GM12878 (cell line): ENCODE measurements at regions not wholly inside any gene's neighbourhood (a gene's known extent, or its start where the extent isn't known, plus 50 kb on each side); places are given as distances from the start of the nearest gene placed in this dataset.

Experiments
- ATAC-seq: fragments of 200-7000 bp; cut with Tn5 transposase; 3 replicates; pipeline ENCODE4 v1.9.1; 2020; ENCODE audit warnings: mild to moderate bottlenecking, moderate library complexity
- BruUV-seq: library from RNA; stranded (reverse); fragments of 400-500 nt; replicated peaks from 2 replicates; lab custom pipeline; 2021; lab: Mats Ljungman, UMichigan
- CTCF ChIA-PET: fragments of 300-600 bp; sonication (Branson Sonifier 250); formaldehyde crosslinking; extraction: SDS; loops from one replicate; lab custom pipeline; 2021; ENCODE audit warnings: inconsistent platforms; lab: Yijun Ruan, JAX
- POLR2A ChIA-PET: fragments of 350-600 bp; formaldehyde crosslinking; extraction: SDS; loops from one replicate; lab custom pipeline; 2021; ENCODE audit warnings: inconsistent platforms; lab: Charles Lee
- RAD21 ChIA-PET: fragments of 300-600 bp; sonication (Branson Sonifier 250); formaldehyde crosslinking; loops from one replicate; lab custom pipeline; 2023; ENCODE audit warnings: antibody characterized with exemption; ENCODE audit not compliant: unreplicated experiment; lab: Charles Lee
- SMC1A ChIA-PET: fragments of 300-600 bp; sonication (Branson Sonifier 250); formaldehyde crosslinking; loops from one replicate; lab custom pipeline; 2023; ENCODE audit not compliant: unreplicated experiment, uncharacterized antibody; lab: Charles Lee
- DNase-seq: peaks from one replicate; pipeline ENCODE4 v3.0.0-alpha.2; 2011; ENCODE audit warnings: low read depth, low spot score
- FAIRE-seq: peaks from 3 replicates; lab custom pipeline; 2011; peaks lifted over from hg19 to GRCh38; lab: Jason Lieb, UNC
- H2AFZ ChIP-seq: 2 replicates; pipeline ENCODE4 v1.6.0; 2011; ENCODE audit warnings: low read depth, low read length, control low read depth; ENCODE audit not compliant: control insufficient read depth
- H3K27ac ChIP-seq: 2 replicates; pipeline ENCODE4 v1.5.1; 2011; ENCODE audit warnings: control low read depth; ENCODE audit not compliant: control insufficient read depth, insufficient read depth
- H3K27me3 ChIP-seq, 2 experiments: replicated peaks in 1 of 2; 2 replicates each; pipeline versions ENCODE4 v1.6.0 to v1.6.1; 2011; ENCODE audit warnings: low read length in 1 of 2; ENCODE audit not compliant: control insufficient read depth in 2 of 2, insufficient read depth in 2 of 2
- H3K36me3 ChIP-seq, 2 experiments: 2 replicates each; pipeline ENCODE4 v1.5.1; 2011; ENCODE audit warnings: low read length in 1 of 2; ENCODE audit not compliant: control insufficient read depth in 2 of 2, insufficient read depth in 2 of 2
- H3K4me1 ChIP-seq: 2 replicates; pipeline ENCODE4 v1.6.1; 2011; ENCODE audit warnings: mild to moderate bottlenecking, low read length, moderate library complexity, mixed read lengths; ENCODE audit not compliant: control insufficient read depth, insufficient read depth
- H3K4me2 ChIP-seq: 2 replicates; pipeline ENCODE4 v1.6.0; 2011; ENCODE audit warnings: control low read depth; ENCODE audit not compliant: control insufficient read depth, insufficient read depth
- H3K4me3 ChIP-seq: fragments of 200-600 bp; sonication (generic); 2 replicates; pipeline ENCODE4 v1.5.1; 2016
- H3K79me2 ChIP-seq: 2 replicates; pipeline ENCODE4 v1.6.0; 2011; ENCODE audit warnings: low read length; ENCODE audit not compliant: control insufficient read depth, insufficient read depth
- H3K9ac ChIP-seq: 2 replicates; pipeline ENCODE4 v1.8.0; 2011; ENCODE audit warnings: low read length, control low read depth, mixed read lengths; ENCODE audit not compliant: control insufficient read depth, insufficient read depth
- H3K9me3 ChIP-seq: replicated peaks from 3 replicates; pipeline ENCODE4 v1.5.1; 2011; ENCODE audit warnings: mild to moderate bottlenecking, low read length; ENCODE audit not compliant: control insufficient read depth, insufficient read depth
- H4K20me1 ChIP-seq: 2 replicates; pipeline ENCODE4 v1.6.0; 2011; ENCODE audit not compliant: control insufficient read depth, insufficient read depth
- BCLAF1 ChIP-seq: fragments of 450-650 bp; IDR thresholded peaks from 2 replicates; pipeline ENCODE4 v1.6.1; 2017; ENCODE audit warnings: antibody characterized with exemption, mild to moderate bottlenecking, moderate library complexity
- MTA3 ChIP-seq: IDR thresholded peaks from 2 replicates; pipeline ENCODE4 v1.6.1; 2012; ENCODE audit warnings: low read length, inconsistent platforms, borderline replicate concordance
- NRF1 ChIP-seq: conservative IDR thresholded peaks from 2 replicates; pipeline ENCODE4 v1.6.1; 2011; ENCODE audit warnings: mild to moderate bottlenecking, low read depth, low read length, improper control_type of control experiment
- PRDM15 ChIP-seq: fragments of 450-650 bp; formaldehyde crosslinking; IDR thresholded peaks from 2 replicates; pipeline ENCODE4 v1.4.0; 2020; ENCODE audit warnings: mild to moderate bottlenecking, moderate library complexity
- STAT3 ChIP-seq: IDR thresholded peaks from 2 replicates; pipeline ENCODE4 v1.6.1; 2011; ENCODE audit warnings: low read depth, low read length, improper control_type of control experiment
- ZBED1 ChIP-seq: IDR thresholded peaks from 2 replicates; pipeline ENCODE4 v1.6.1; 2016; ENCODE audit warnings: borderline replicate concordance
- ZNF24 ChIP-seq: fragments of 450-650 bp; IDR thresholded peaks from 2 replicates; pipeline ENCODE4 v1.6.1; 2017; ENCODE audit warnings: antibody characterized with exemption, mild to moderate bottlenecking
- ZNF687 ChIP-seq: fragments of 450-650 bp; IDR thresholded peaks from 2 replicates; pipeline ENCODE4 v1.6.1; 2017; ENCODE audit warnings: mild to moderate bottlenecking, moderate library complexity
- WGBS: methylation state at CpG from one replicate; pipeline ENCODE4 v1.1.6; 2016; ENCODE audit warnings: low lambda C conversion rate; ENCODE audit not compliant: insufficient replicate concordance, insufficient coverage; ENCODE audit errors: missing lambda C conversion rate; 5-methylcytosine and 5-hydroxymethylcytosine counted together
- in situ Hi-C: fragments of 300-500 bp; cut with MboI; formaldehyde crosslinking; loops from 9 replicates; pipeline ENCODE4 v1.14.3; 2018; ENCODE audit warnings: mixed read lengths
- intact Hi-C: fragments of 100-400 bp; cut with micrococcal nuclease; formaldehyde crosslinking; loops from one replicate; pipeline ENCODE4 v1.14.2; 2022; ENCODE audit not compliant: unreplicated experiment

GRCh38 chr3:127120851-127121647 lies 71.9 kb upstream of the PRR23E start:
- Histone ChIP-seq H3K36me3 (no peaks in the 10 kb centered on the region), H4K20me1 (no peaks in the 10 kb centered on the region), H3K4me2 (no peak overlapping the region), H2AFZ (no peak overlapping the region), H3K4me1 (no peaks in the 10 kb centered on the region), H3K9me3 (no peaks in the 10 kb centered on the region), H3K27me3 (peaks cover 0 to under 1% of the 10 kb centered on the region in 2 experiments; a peak in 2 of 4 replicates), H3K4me3 (no peak overlapping the region), H3K27ac (no peak overlapping the region), H3K79me2 (no peaks in the 10 kb centered on the region), H3K9ac (no peak overlapping the region)
- intact Hi-C loops (no loop called here), in situ Hi-C loops (no loop called here)
- no peak for FAIRE-seq
- ATAC-seq, result no peak
- DNase-seq, result no peak
- no TSS peak for BruUV-seq
- TF ChIP-seq NRF1 (no peak), MTA3 (no peak), ZNF687 (no peak), BCLAF1 (no peak), ZBED1 (no peak), ZNF24 (no peak), PRDM15 (CRISPR knock-in tag) (no peak), STAT3 (no peak)
- CTCF ChIA-PET, result interaction anchor here (1.8 kb wide), 1 partner anchor 9 kb away, joined by 5 read pairs; no protein-coding TSS in a partner anchor
- SMC1A ChIA-PET, result no interaction called here
- WGBS, result 40% methylated on average over 13 of the region's 13 CpGs
- RAD21 ChIA-PET, result no interaction called here
- POLR2A ChIA-PET, result no interaction called here
